Suprapubic skin (tissue), 4 donors: ENCODE measurements at regions not wholly inside any gene's neighbourhood (a gene's known extent, or its start where the extent isn't known, plus 50 kb on each side); places are given as distances from the start of the nearest gene placed in this dataset.

ENCODE experiments used
- DNase-seq, 2 donors: peaks; one replicate each; pipeline ENCODE4 v3.0.0-alpha.2; 2019; ENCODE audit warnings: low spot score in 2 of 2
- H3K27ac ChIP-seq: fragments of 200-600 bp; sonication (generic); one replicate; pipeline ENCODE4 v1.5.1; 2019
- H3K27me3 ChIP-seq: fragments of 200-600 bp; sonication (generic); one replicate; pipeline ENCODE4 v1.5.1; 2019
- H3K36me3 ChIP-seq: fragments of 200-600 bp; sonication (generic); one replicate; pipeline ENCODE4 v1.5.1; 2019
- H3K4me1 ChIP-seq: fragments of 200-600 bp; sonication (generic); one replicate; pipeline ENCODE4 v1.5.1; 2019
- H3K4me3 ChIP-seq: fragments of 200-600 bp; sonication (generic); one replicate; pipeline ENCODE4 v1.5.1; 2019; ENCODE audit warnings: mild to moderate bottlenecking
- H3K9me3 ChIP-seq: fragments of 200-600 bp; sonication (generic); one replicate; pipeline ENCODE4 v1.5.1; 2019
- CTCF ChIP-seq, 2 donors: fragments of 200-600 bp in 1 of 2; fragments of 450-650 bp in 1 of 2; sonication (generic) in 1 of 2; IDR thresholded peaks; one replicate each; pipeline ENCODE4 v1.5.1; 2016 to 2019; ENCODE audit warnings: antibody characterized with exemption in 2 of 2, mild to moderate bottlenecking in 1 of 2, moderate library complexity in 1 of 2
- EP300 ChIP-seq: sonication (generic); formaldehyde crosslinking; IDR thresholded peaks from one replicate; pipeline ENCODE4 v1.6.1; 2017; ENCODE audit warnings: antibody characterized with exemption
- POLR2A ChIP-seq, 2 donors: fragments of 450-650 bp; IDR thresholded peaks; one replicate each; pipeline ENCODE4 v1.6.1; 2017; ENCODE audit warnings: antibody characterized with exemption in 2 of 2, mild to moderate bottlenecking in 2 of 2, moderate library complexity in 2 of 2
- POLR2AphosphoS5 ChIP-seq, 3 donors: sonication (generic); formaldehyde crosslinking; IDR thresholded peaks; one replicate each; pipeline ENCODE4 v1.6.1; 2017; ENCODE audit warnings: antibody characterized with exemption in 3 of 3
- WGBS: methylation state at CpG from one replicate; pipeline ENCODE4 v1.1.5; 2018; 5-methylcytosine and 5-hydroxymethylcytosine counted together

GRCh38 chr5:172548981-172549687 is 91.9 kb upstream of the NEURL1B start:
- H3K36me3 ChIP-seq, result no peaks in the 10 kb centered on the region
- WGBS, result 92% methylated on average over 14 of the region's 14 CpGs
- peaks cover 3% of the 10 kb centered on the region for H3K4me1 ChIP-seq
- no peak overlapping the region for H3K4me3 ChIP-seq
- H3K27ac ChIP-seq, result no peak overlapping the region
- peaks cover 7% of the 10 kb centered on the region for H3K27me3 ChIP-seq
- peak in 1 of 2 donors; percentile 31 for DNase-seq
- no peak for TF ChIP-seq POLR2AphosphoS5 (IDR thresholded peaks at IDR 0.05)
- TF ChIP-seq POLR2A (IDR thresholded peaks at IDR 0.05), result no peak
- no peak for TF ChIP-seq CTCF (IDR thresholded peaks at IDR 0.05)
- TF ChIP-seq EP300, result no peak
- no peaks in the 10 kb centered on the region for H3K9me3 ChIP-seq

- no peaks in the 10 kb centered on the region for H3K36me3 ChIP-seq
- H3K27me3 ChIP-seq, result peaks cover 7% of the 10 kb centered on the region
- H3K9me3 ChIP-seq, result no peaks in the 10 kb centered on the region
- WGBS, result 82% methylated on average over 6 of the region's 6 CpGs
- H3K4me1 ChIP-seq, result peaks cover 3% of the 10 kb centered on the region
- DNase-seq, result peak in 1 of 2 donors; percentile 38
- no peak overlapping the region for H3K27ac ChIP-seq
- TF ChIP-seq EP300 (no peak), POLR2AphosphoS5 (IDR thresholded peaks at IDR 0.05) (no peak), CTCF (IDR thresholded peaks at IDR 0.05) (no peak), POLR2A (IDR thresholded peaks at IDR 0.05) (no peak)
- no peak overlapping the region for H3K4me3 ChIP-seq
These were observed 92.7 kb upstream of the NEURL1B start for GRCh38 chr5:172548311-172548731.

GRCh38 chr5:172546196-172546595 is 91.9 kb upstream of the SH3PXD2B start:
- WGBS, result 80% methylated on average over 5 of the region's 5 CpGs
- Histone ChIP-seq H3K4me1 (peaks cover 3% of the 10 kb centered on the region), H3K27me3 (peaks cover 7% of the 10 kb centered on the region), H3K4me3 (no peak overlapping the region), H3K36me3 (no peaks in the 10 kb centered on the region), H3K9me3 (no peaks in the 10 kb centered on the region), H3K27ac (no peak overlapping the region)
- no peak for DNase-seq
- TF ChIP-seq EP300 (no peak), POLR2A (IDR thresholded peaks at IDR 0.05) (no peak), CTCF (IDR thresholded peaks at IDR 0.05) (no peak), POLR2AphosphoS5 (IDR thresholded peaks at IDR 0.05) (no peak)

- TF ChIP-seq CTCF (IDR thresholded peaks at IDR 0.05), result no peak
- TF ChIP-seq EP300, result no peak
- no peak for TF ChIP-seq POLR2AphosphoS5 (IDR thresholded peaks at IDR 0.05)
- TF ChIP-seq POLR2A (IDR thresholded peaks at IDR 0.05), result no peak
- H3K9me3 ChIP-seq, result no peaks in the 10 kb centered on the region
- H3K4me3 ChIP-seq, result no peak overlapping the region
- peaks cover 7% of the 10 kb centered on the region for H3K27me3 ChIP-seq
- WGBS, result 75% methylated on average over 8 of the region's 9 CpGs
- peak; percentile 38 to 40 for DNase-seq
- H3K27ac ChIP-seq, result no peak overlapping the region
- H3K4me1 ChIP-seq, result peaks cover 3% of the 10 kb centered on the region
- H3K36me3 ChIP-seq, result no peaks in the 10 kb centered on the region
These were observed 91.0 kb upstream of the SH3PXD2B start for GRCh38 chr5:172545291-172545801.

- peak in 1 of 2 donors; percentile 39 for DNase-seq
- peaks cover 3% of the 10 kb centered on the region for H3K4me1 ChIP-seq
- H3K9me3 ChIP-seq, result no peaks in the 10 kb centered on the region
- no peak overlapping the region for H3K4me3 ChIP-seq
- 73% methylated on average over 5 of the region's 6 CpGs for WGBS
- peaks cover 7% of the 10 kb centered on the region for H3K27me3 ChIP-seq
- TF ChIP-seq POLR2AphosphoS5 (IDR thresholded peaks at IDR 0.05) (no peak), CTCF (IDR thresholded peaks at IDR 0.05) (no peak), POLR2A (IDR thresholded peaks at IDR 0.05) (no peak), EP300 (no peak)
- H3K36me3 ChIP-seq, result no peaks in the 10 kb centered on the region
- no peak overlapping the region for H3K27ac ChIP-seq
These were observed 90.2 kb upstream of the SH3PXD2B start for GRCh38 chr5:172544371-172545095.
